ENCODE measurements at regions not wholly inside any gene's neighbourhood (a gene's known extent, or its start where the extent isn't known, plus 50 kb on each side); places are given as distances from the start of the nearest gene placed in this dataset.

- TF ChIP-seq CTCF (IDR thresholded peaks at IDR 0.05; ENCODE audit: borderline replicate concordance, insufficient read depth, low read depth, low read length) = no peak
- H3K4me3 ChIP-seq (ENCODE audit: low read depth, low read length) = no peak overlapping the region
These were observed 235.5 kb upstream of the RRP15 start for GRCh38 chr1:218049641-218050040.

GRCh38 chr1:218058730-218059129 is 226.4 kb upstream of the RRP15 start:
- H3K4me3 ChIP-seq (ENCODE audit: low read depth, low read length) = no peak overlapping the region
- TF ChIP-seq CTCF (IDR thresholded peaks at IDR 0.05; ENCODE audit: borderline replicate concordance, insufficient read depth, low read depth, low read length) = no peak

GRCh38 chr1:218064426-218064825 is 220.7 kb upstream of the RRP15 start:
- TF ChIP-seq CTCF (IDR thresholded peaks at IDR 0.05; ENCODE audit: borderline replicate concordance, insufficient read depth, low read depth, low read length) = no peak

GRCh38 chr1:218066332-218066731 is 218.8 kb upstream of the RRP15 start:
- TF ChIP-seq CTCF (IDR thresholded peaks at IDR 0.05; ENCODE audit: borderline replicate concordance, insufficient read depth, low read depth, low read length) = no peak
- H3K4me3 ChIP-seq (ENCODE audit: low read depth, low read length) = no peak overlapping the region

More at GRCh38 chr1:218064426-218064825, 220.7 kb upstream of the RRP15 start:
- H3K4me3 ChIP-seq (ENCODE audit: low read depth, low read length) = no peak overlapping the region

- TF ChIP-seq CTCF (IDR thresholded peaks at IDR 0.05; ENCODE audit: borderline replicate concordance, insufficient read depth, low read depth, low read length) = no peak
- H3K4me3 ChIP-seq (ENCODE audit: low read depth, low read length) = no peak overlapping the region
These were observed 216.9 kb upstream of the RRP15 start for GRCh38 chr1:218068241-218068640.

- TF ChIP-seq CTCF (IDR thresholded peaks at IDR 0.05; ENCODE audit: borderline replicate concordance, insufficient read depth, low read depth, low read length) = no peak
- no peak overlapping the region for H3K4me3 ChIP-seq (ENCODE audit: low read depth, low read length)
These were observed 215.9 kb upstream of the RRP15 start for GRCh38 chr1:218069180-218069579.

GRCh38 chr1:218073062-218073461 is 212.0 kb upstream of the RRP15 start:
- TF ChIP-seq CTCF (IDR thresholded peaks at IDR 0.05; ENCODE audit: borderline replicate concordance, insufficient read depth, low read depth, low read length) = no peak
- H3K4me3 ChIP-seq (ENCODE audit: low read depth, low read length) = no peak overlapping the region

Data from GM12875 (cell line).